AG08395 (cell line): ENCODE measurements at regions not wholly inside any gene's neighbourhood (a gene's known extent, or its start where the extent isn't known, plus 50 kb on each side); places are given as distances from the start of the nearest gene placed in this dataset.

Source experiments
- DNase-seq: peaks from one replicate; pipeline ENCODE4 v3.0.0; 2012; ENCODE audit warnings: mixed read lengths, low spot score

GRCh38 chr4:22099896-22100295 lies 151.3 kb upstream of the KCNIP4 start:
- DNase-seq, result no peak

- no peak for DNase-seq
Measured at GRCh38 chr4:22097596-22097995, 149.0 kb upstream of the KCNIP4 start.

- DNase-seq, result no peak
Measured at GRCh38 chr4:22094217-22094616, 145.6 kb upstream of the KCNIP4 start.

GRCh38 chr4:22093126-22093525 lies 144.6 kb upstream of the KCNIP4 start:
- DNase-seq, result no peak

- DNase-seq, result no peak
Measured at GRCh38 chr4:22091906-22092305, 143.3 kb upstream of the KCNIP4 start.

- DNase-seq, result no peak
Measured at GRCh38 chr4:22091352-22091717, 142.8 kb upstream of the KCNIP4 start.

GRCh38 chr4:22090661-22091351 lies 142.2 kb upstream of the KCNIP4 start:
- no peak for DNase-seq

- DNase-seq, result no peak
Measured at GRCh38 chr4:22077571-22077970, 129.0 kb upstream of the KCNIP4 start.

- no peak for DNase-seq
Measured at GRCh38 chr4:22072726-22073125, 124.2 kb upstream of the KCNIP4 start.

GRCh38 chr4:22072240-22072639 lies 123.7 kb upstream of the KCNIP4 start:
- no peak for DNase-seq

GRCh38 chr4:22071749-22072148 lies 123.2 kb upstream of the KCNIP4 start:
- no peak for DNase-seq

GRCh38 chr4:22070256-22070655 lies 121.7 kb upstream of the KCNIP4 start:
- no peak for DNase-seq

- no peak for DNase-seq
Measured at GRCh38 chr4:22063613-22064012, 115.0 kb upstream of the KCNIP4 start.

GRCh38 chr4:22062676-22063075 lies 114.1 kb upstream of the KCNIP4 start:
- DNase-seq, result no peak

GRCh38 chr4:22055954-22056353 lies 107.4 kb upstream of the KCNIP4 start:
- DNase-seq, result no peak

- no peak for DNase-seq
Measured at GRCh38 chr4:22052076-22052475, 103.5 kb upstream of the KCNIP4 start.

GRCh38 chr4:22048323-22048722 lies 99.8 kb upstream of the KCNIP4 start:
- no peak for DNase-seq

GRCh38 chr4:22047793-22048192 lies 99.2 kb upstream of the KCNIP4 start:
- DNase-seq, result no peak

- DNase-seq, result no peak
Measured at GRCh38 chr4:22045051-22045630, 96.6 kb upstream of the KCNIP4 start.

GRCh38 chr4:22031423-22031822 lies 82.9 kb upstream of the KCNIP4 start:
- DNase-seq, result no peak

- no peak for DNase-seq
Measured at GRCh38 chr4:22030881-22031280, 82.3 kb upstream of the KCNIP4 start.

GRCh38 chr4:22030307-22030706 lies 81.7 kb upstream of the KCNIP4 start:
- DNase-seq, result no peak

- no peak for DNase-seq
Measured at GRCh38 chr4:22029803-22030202, 81.2 kb upstream of the KCNIP4 start.

- DNase-seq, result no peak
Measured at GRCh38 chr4:22021106-22021505, 72.5 kb upstream of the KCNIP4 start.
